ENCODE measurements at regions not wholly inside any gene's neighbourhood (a gene's known extent, or its start where the extent isn't known, plus 50 kb on each side); places are given as distances from the start of the nearest gene placed in this dataset.

DNA sequence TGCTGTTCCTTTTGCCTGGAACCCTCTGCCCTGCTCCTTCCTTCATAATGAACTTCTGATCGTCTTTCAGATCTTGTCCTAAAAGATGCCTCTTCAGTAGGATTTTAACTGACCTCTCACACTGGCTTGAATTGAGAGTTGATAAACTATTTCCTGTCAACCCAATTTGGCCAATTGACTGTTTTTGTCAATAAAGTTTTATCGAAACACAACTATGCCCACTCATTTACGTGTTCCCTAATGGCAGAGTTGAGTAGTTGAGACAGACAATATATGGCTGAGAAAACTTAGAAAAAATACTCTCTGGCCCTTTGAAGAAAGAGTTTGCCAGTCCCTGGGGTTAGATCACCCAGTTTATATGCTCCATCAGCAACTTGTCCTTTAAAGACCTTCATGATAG, 171.7 kb upstream of the TBX3 start:
- TF ChIP-seq CTCF (IDR thresholded peaks at IDR 0.05; ENCODE audit: low read depth, low read length) = no peak
- no peak for TF ChIP-seq POLR2A (IDR thresholded peaks at IDR 0.05; ENCODE audit: extremely low read depth, insufficient read length)
- no peak for TF ChIP-seq MAX (IDR thresholded peaks at IDR 0.05; ENCODE audit: low read depth, low read length)
- no peak for TF ChIP-seq MYC (IDR thresholded peaks at IDR 0.05; ENCODE audit: low read depth, low read length)
